Loucy (cell line): ENCODE measurements at regions not wholly inside any gene's neighbourhood (a gene's known extent, or its start where the extent isn't known, plus 50 kb on each side); places are given as distances from the start of the nearest gene placed in this dataset.

Experiments
- H2AFZ ChIP-seq: fragments of 200-600 bp; sonication (generic); 2 replicates; pipeline ENCODE4 v1.6.0; 2016; ENCODE audit warnings: antibody characterized with exemption, mild to moderate bottlenecking, low read length, moderate library complexity
- H3F3A ChIP-seq: fragments of 200-600 bp; 2 replicates; pipeline ENCODE4 v1.6.0; 2016; ENCODE audit warnings: antibody characterized with exemption, low read depth, mild to moderate bottlenecking
- H3K27me3 ChIP-seq: fragments of 200-600 bp; sonication (generic); 2 replicates; pipeline ENCODE4 v1.6.1; 2014; ENCODE audit warnings: low read length, mild to moderate bottlenecking; ENCODE audit not compliant: insufficient read depth, poor library complexity, severe bottlenecking
- H3K36me3 ChIP-seq: fragments of 200-600 bp; sonication (generic); 2 replicates; pipeline ENCODE4 v1.6.1; 2016; ENCODE audit warnings: low read length; ENCODE audit not compliant: insufficient read depth
- H3K4me1 ChIP-seq: fragments of 200-600 bp; sonication (generic); 2 replicates; pipeline ENCODE4 v1.5.1; 2014; ENCODE audit warnings: low read length, mild to moderate bottlenecking; ENCODE audit not compliant: insufficient read depth, poor library complexity, severe bottlenecking
- H3K4me2 ChIP-seq: fragments of 200-600 bp; sonication (generic); 2 replicates; pipeline ENCODE4 v1.6.0; 2014; ENCODE audit warnings: antibody characterized with exemption, low read length, low read depth, mild to moderate bottlenecking; ENCODE audit not compliant: poor library complexity, severe bottlenecking
- H3K4me3 ChIP-seq: fragments of 200-600 bp; sonication (generic); 2 replicates; pipeline ENCODE4 v1.5.1; 2014; ENCODE audit warnings: low read length, mild to moderate bottlenecking, mixed read lengths; ENCODE audit not compliant: poor library complexity, severe bottlenecking
- H3K79me2 ChIP-seq: fragments of 200-600 bp; sonication (generic); 2 replicates; pipeline ENCODE4 v1.6.1; 2014; ENCODE audit warnings: low read length; ENCODE audit not compliant: insufficient read depth
- H3K9ac ChIP-seq: fragments of 200-600 bp; sonication (generic); 2 replicates; pipeline ENCODE4 v1.6.0; 2014; ENCODE audit warnings: mild to moderate bottlenecking, low read depth, low read length, moderate library complexity; ENCODE audit not compliant: poor library complexity, severe bottlenecking
- H3K9me2 ChIP-seq: fragments of 200-600 bp; sonication (generic); replicated peaks from 2 replicates; pipeline ENCODE4 v1.6.1; 2016; ENCODE audit warnings: low read depth, low read length, mixed read lengths
- H3K9me3 ChIP-seq: fragments of 200-600 bp; sonication (generic); 2 replicates; pipeline ENCODE4 v1.6.1; 2014; ENCODE audit warnings: mild to moderate bottlenecking, antibody characterized with exemption, low read length, low read depth; ENCODE audit not compliant: insufficient read depth
- H4K20me1 ChIP-seq: fragments of 200-600 bp; sonication (generic); 2 replicates; pipeline ENCODE4 v1.6.0; 2014; ENCODE audit warnings: antibody characterized with exemption, low read length, mild to moderate bottlenecking; ENCODE audit not compliant: insufficient read depth, poor library complexity, severe bottlenecking
- EZH2phosphoT487 ChIP-seq: fragments of 200-600 bp; IDR thresholded peaks from 2 replicates; pipeline ENCODE4 v1.6.1; 2018; ENCODE audit warnings: antibody characterized with exemption, mild to moderate bottlenecking, moderate library complexity, borderline replicate concordance
- TF ChIP-seq, protein P1 (sequence below): fragments of 200-600 bp; sonication (generic); conservative IDR thresholded peaks from 2 replicates; pipeline ENCODE4 v1.5.1; 2014; ENCODE audit warnings: mild to moderate bottlenecking, antibody characterized with exemption, low read length

DNA sequence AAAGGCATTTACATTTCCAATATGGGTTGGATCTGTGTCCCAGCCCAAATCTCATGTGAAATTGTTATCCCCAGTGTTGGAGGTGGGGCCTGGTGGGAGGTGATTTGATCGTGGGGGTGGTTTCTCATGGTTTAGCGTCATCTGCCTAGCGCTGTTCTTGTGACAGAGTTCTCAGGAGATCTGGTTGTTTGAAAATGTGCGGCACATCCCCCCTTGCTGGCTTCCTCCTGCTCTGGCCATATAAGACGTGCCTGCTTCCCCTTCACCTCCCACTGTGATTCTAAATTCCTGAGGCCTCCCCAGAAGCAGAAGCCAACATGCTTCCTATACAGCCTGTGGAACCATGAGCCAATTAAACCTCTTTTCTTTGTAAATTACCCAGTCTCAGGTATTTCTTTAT, 126.2 kb upstream of the FNDC3A start:
- TF ChIP-seq EZH2phosphoT487, result no peak
- TF ChIP-seq, protein P1, sequence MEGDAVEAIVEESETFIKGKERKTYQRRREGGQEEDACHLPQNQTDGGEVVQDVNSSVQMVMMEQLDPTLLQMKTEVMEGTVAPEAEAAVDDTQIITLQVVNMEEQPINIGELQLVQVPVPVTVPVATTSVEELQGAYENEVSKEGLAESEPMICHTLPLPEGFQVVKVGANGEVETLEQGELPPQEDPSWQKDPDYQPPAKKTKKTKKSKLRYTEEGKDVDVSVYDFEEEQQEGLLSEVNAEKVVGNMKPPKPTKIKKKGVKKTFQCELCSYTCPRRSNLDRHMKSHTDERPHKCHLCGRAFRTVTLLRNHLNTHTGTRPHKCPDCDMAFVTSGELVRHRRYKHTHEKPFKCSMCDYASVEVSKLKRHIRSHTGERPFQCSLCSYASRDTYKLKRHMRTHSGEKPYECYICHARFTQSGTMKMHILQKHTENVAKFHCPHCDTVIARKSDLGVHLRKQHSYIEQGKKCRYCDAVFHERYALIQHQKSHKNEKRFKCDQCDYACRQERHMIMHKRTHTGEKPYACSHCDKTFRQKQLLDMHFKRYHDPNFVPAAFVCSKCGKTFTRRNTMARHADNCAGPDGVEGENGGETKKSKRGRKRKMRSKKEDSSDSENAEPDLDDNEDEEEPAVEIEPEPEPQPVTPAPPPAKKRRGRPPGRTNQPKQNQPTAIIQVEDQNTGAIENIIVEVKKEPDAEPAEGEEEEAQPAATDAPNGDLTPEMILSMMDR, result no peak
- H3K27me3 ChIP-seq, result no peaks in the 10 kb centered on the region
- no peak overlapping the region for H3K9ac ChIP-seq
- H3K9me3 ChIP-seq, result no peaks in the 10 kb centered on the region
- H3K9me2 ChIP-seq, result no peaks in the 10 kb centered on the region
- H3K79me2 ChIP-seq, result no peaks in the 10 kb centered on the region
- peaks cover 11% of the 10 kb centered on the region for H3K4me1 ChIP-seq
- no peaks in the 10 kb centered on the region for H3K36me3 ChIP-seq
- H2AFZ ChIP-seq, result no peak overlapping the region
- no peak overlapping the region for H3K4me3 ChIP-seq
- H4K20me1 ChIP-seq, result no peaks in the 10 kb centered on the region
- H3F3A ChIP-seq, result no peaks in the 10 kb centered on the region
- no peak overlapping the region for H3K4me2 ChIP-seq

DNA sequence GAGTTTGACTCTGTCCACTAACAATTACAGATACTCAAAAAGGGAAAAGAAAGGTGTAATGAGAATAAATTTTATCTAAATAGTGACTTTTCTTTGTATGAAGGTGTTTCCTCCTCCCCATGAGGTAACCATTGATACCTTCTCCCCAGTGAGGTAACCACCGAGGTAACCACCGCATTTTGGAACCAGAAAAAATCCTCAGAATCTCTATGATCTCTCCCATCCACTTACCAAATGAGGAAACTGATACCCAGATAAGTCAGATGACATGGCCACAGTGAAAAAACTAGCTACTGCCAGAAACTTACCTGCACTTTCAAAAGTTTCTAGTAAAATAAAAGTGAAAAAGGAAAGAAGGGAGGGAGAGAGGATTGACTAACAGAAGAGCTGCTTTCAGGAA, 124.0 kb upstream of the FNDC3A start:
- Histone ChIP-seq H3K4me3 (no peak overlapping the region), H3K36me3 (no peaks in the 10 kb centered on the region), H3K9ac (no peak overlapping the region), H3K9me2 (no peaks in the 10 kb centered on the region), H3K9me3 (no peaks in the 10 kb centered on the region), H2AFZ (no peak overlapping the region), H3K4me2 (no peak overlapping the region), H4K20me1 (no peaks in the 10 kb centered on the region), H3K79me2 (no peaks in the 10 kb centered on the region), H3K4me1 (peaks cover 11% of the 10 kb centered on the region), H3K27me3 (no peaks in the 10 kb centered on the region), H3F3A (no peaks in the 10 kb centered on the region)
- TF ChIP-seq EZH2phosphoT487, result no peak
- TF ChIP-seq, protein P1, result no peak

DNA sequence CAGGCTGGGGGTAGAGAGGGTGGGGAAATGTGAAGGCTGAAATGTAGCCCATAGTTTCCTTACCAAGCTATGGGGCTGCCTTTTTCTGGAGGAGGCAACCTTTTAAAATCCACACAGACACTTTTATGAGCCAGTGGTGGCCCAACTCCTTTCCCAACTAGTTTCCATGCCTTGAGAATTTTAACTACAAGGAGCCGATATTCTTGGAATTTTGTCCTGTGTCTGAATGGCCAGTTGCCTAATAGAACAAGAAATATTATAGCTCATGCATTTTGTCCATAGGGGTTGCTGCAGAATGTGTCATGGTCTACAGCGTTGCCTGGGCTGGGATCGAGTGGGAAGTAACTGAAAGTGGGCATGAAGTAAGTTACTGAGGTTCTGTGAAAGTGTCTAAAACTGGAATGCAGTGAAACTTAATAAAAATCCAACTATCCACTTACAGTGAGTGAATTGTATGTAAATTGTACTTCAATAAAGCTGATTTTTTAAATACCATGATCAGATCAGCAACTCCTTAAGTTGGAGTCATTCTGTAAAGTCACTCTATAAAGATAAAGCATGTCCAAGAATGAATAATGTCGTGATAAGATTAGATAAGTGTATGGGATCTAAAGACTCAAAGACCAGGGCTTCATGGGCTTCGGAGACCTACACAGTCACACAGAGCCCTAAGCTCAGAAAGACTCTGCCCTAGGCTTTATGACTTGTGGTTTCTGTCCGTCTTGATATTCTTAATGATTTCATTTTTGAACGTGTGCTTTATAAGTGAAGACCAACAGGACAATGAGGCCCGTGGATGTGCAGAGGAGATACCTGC, 122.6 kb upstream of the FNDC3A start:
- Histone ChIP-seq H3F3A (no peaks in the 10 kb centered on the region), H3K9ac (no peak overlapping the region), H4K20me1 (no peaks in the 10 kb centered on the region), H3K36me3 (no peaks in the 10 kb centered on the region), H3K79me2 (no peaks in the 10 kb centered on the region), H3K9me3 (no peaks in the 10 kb centered on the region), H3K27me3 (no peaks in the 10 kb centered on the region), H3K4me3 (peak overlapping the region; percentile 46), H3K4me2 (peak overlapping the region; percentile 64), H2AFZ (no peak overlapping the region), H3K4me1 (peaks cover 11% of the 10 kb centered on the region), H3K9me2 (no peaks in the 10 kb centered on the region)
- TF ChIP-seq, protein P1, result no peak
- TF ChIP-seq EZH2phosphoT487, result no peak
